ENCODE measurements at regions not wholly inside any gene's neighbourhood (a gene's known extent, or its start where the extent isn't known, plus 50 kb on each side); places are given as distances from the start of the nearest gene placed in this dataset.

DNA sequence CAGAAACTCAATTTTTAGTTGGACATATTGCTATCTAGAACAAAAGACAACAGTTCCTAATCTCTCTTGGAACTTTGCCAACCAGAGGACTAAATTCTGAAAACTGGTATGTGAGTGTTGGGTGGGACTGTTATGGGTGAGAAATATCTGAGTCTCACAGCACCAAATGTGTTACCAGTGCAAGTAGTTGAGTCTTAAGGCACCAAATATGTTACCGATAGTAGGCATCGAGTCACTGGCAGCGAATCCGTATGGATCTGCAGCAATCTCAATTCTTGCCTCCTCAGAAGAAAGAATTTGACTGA is 575.2 kb downstream of the DACH1 start:
- no peak for DNase-seq

DNA sequence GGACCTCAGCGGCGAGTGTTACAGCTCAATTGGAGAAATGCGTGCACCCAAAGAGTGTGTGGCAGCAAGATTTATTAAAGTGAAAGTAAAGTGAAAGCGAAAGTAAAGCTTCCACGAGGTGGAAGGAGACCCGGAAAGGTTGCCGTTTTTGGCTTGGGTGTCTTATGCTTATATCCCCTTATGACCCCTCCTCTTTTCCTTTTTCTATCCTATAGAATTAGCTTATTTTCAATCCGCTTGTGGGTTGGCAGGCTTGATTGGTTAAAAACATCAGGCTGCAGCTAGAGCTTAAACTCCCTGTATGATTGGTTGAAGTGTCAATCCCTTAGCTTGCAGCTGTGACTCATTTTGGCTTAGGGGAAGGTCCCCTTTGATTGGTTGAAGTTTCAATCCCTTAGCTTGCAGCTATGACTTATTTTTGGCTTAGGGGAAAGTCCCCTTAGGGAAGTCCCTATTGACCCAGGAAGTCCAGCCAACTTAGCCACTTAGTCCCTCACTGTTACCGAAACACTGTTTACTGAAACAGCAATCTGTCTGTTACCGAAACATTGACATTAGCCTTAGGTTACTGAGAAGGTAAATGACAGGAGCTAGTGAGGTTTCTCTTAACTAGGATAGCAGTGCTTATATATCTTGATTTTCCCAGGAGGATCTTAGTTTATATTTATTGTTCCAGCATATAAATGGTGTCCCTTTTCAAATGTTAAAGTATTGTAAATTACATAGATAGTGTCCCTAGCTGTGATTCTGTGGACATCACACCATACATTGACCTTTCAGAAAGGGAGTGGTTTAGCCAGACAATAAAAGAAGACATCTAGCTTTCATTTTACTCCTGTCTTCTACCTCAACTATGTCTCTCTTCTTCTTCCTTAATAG is 575.8 kb downstream of the DACH1 start:
- peak; percentile 91 for DNase-seq

DNA sequence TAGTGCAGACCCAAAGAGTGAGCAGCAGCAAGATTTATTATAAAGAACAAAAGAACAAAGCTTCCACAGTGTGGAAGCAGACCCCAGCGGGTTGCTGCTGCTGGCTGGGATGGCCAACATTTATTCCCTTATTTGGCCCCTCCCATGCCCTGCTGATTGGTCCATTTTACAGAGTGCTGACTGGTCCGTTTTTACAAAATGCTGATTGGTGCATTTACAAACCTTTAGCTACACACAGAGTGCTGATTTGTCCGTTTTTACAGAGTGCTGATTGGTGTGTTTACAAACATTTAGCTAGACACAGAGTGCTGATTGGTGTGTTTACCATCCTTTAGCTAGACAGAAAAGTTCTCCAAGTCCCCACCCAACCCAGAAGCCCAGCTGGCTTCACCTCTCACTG is 577.0 kb downstream of the DACH1 start:
- peak; percentile 10 for DNase-seq

- DNase-seq, result no peak
Observed at GRCh38 chr13:71285700-71286099, 581.3 kb downstream of the DACH1 start.

- no peak for DNase-seq
Observed at GRCh38 chr13:71278512-71278911, 588.5 kb downstream of the DACH1 start.

DNA sequence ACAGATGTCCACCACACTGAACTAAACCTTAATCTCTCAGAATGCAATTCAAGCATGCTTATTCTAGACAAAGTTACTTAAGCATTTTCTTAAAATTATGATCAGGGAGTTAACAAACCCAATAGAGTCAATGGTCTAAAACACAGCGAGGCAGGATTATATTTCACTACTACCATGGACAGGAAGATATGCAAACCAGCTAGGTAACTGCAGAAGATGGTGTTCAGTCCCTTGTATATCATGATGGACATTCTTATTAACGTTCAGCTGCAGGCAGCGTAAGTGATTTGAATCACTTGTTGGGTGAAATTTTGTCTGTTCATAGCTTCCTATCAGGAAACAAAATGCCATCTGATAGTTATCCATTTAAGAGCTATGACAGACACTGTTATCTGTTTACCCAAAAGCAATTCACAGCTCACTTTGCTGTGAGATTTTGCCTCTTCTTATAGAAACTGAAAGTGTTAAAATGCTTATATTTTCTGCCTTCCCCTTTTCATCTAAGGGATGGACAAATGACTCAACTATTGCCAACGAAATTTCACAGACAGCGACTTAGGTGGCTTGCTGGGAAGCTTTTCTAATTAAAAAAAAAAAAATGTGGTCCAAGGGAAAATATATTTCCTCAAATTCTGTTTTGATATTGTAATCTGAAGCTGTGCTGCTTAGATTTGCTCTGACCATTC is 591.9 kb downstream of the DACH1 start:
- no peak for DNase-seq

- DNase-seq, result no peak
Observed at GRCh38 chr13:71261256-71261655, 605.7 kb downstream of the DACH1 start.

- DNase-seq, result no peak
Observed at GRCh38 chr13:71260246-71260645, 606.8 kb downstream of the DACH1 start.

- no peak for DNase-seq
Observed at GRCh38 chr13:71255633-71256032, 611.4 kb downstream of the DACH1 start.

DNA sequence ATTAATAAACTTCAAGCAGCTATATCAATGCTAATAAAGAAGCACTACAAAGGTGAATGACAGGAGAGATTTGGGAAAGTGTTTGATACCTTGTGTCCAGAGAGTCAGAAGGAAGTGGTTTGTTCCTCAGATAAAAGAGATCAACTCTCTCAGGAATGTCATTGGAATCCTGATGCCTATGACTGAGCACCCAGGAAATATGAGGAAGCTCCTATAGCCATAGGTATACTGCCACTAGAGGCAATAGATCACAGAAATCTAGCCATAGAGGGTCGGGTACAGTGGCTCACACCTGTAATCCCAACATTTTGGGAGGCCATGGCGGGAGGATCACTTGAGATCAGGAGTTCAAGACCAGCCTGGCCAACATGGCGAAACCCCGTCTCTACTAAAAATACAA is 612.6 kb downstream of the DACH1 start:
- no peak for DNase-seq

DNA sequence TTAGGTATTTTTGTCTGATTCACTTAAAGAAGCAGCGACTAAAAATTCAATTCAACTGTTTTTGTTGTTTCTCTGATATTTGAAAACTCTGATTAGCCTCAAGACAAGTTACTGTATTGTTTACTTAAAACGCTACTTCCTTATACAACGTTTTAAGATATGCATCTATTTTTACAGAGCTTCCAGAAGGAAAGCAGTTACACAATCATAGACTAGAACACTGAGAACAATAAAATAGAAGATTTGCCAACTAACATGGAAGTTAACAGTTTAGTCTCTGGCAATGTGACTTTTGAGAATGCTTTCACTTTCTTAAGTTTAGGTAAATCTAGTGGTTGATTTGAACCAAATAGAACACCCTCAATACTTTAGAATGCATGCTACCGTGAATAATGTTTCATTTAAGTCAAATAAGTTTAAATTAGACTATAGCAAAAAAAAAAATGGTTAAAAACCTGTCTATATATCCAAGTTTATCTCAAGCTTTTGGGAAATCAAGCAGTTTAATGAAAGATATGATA is 614.8 kb downstream of the DACH1 start:
- no peak for DNase-seq

- DNase-seq, result no peak
Observed at GRCh38 chr13:71251292-71251951, 615.6 kb downstream of the DACH1 start.

GRCh38 chr13:71249011-71249410 is 618.0 kb downstream of the DACH1 start:
- DNase-seq, result no peak

- no peak for DNase-seq
Observed at GRCh38 chr13:71244161-71244560, 622.8 kb downstream of the DACH1 start.

DNA sequence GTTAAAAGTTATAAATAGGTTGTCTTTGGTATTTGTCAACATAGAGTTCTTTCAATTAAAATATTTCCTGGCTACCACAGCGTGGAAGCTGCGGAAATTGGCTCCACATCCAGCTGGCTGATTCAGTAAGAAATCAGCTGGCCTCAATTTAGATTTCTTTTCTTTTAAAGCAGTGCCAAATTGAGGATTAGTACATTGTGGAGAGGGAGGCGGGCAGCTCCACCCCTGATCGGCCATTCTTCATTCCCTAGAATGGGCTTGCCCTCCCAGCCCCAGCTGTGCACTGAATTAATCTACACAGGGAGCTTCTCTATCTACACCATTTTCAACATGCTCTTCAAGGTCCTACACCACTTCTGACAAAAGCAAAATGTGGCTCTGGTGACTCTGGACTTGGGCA is 624.8 kb downstream of the DACH1 start:
- DNase-seq, result no peak

DNA sequence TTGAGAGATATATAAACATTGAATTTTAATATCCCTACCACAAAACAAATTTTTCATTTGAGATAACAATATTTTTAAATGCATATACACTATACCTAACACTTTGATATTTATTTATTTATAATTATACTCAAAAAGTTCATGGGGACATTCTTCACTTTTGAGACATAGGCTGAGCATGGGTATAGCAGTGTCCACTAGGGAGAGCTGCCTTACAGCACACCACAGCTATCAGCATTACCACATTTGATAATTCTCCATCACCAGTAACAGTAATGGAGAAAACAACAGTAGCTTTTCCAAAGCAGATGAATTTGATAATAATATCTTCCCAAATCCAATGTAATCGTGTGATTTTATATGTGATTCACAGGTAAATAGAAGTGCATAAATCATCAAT is 626.1 kb downstream of the DACH1 start:
- no peak for DNase-seq

- DNase-seq, result no peak
Observed at GRCh38 chr13:71237332-71237731, 629.7 kb downstream of the DACH1 start.

- DNase-seq, result no peak
Observed at GRCh38 chr13:71219698-71220415, 647.1 kb downstream of the DACH1 start.

GRCh38 chr13:71218960-71219359 is 648.0 kb downstream of the DACH1 start:
- no peak for DNase-seq

- DNase-seq, result no peak
Observed at GRCh38 chr13:71217827-71218226, 649.2 kb downstream of the DACH1 start.

GRCh38 chr13:71214821-71215220 is 652.2 kb downstream of the DACH1 start:
- DNase-seq, result no peak

DNA sequence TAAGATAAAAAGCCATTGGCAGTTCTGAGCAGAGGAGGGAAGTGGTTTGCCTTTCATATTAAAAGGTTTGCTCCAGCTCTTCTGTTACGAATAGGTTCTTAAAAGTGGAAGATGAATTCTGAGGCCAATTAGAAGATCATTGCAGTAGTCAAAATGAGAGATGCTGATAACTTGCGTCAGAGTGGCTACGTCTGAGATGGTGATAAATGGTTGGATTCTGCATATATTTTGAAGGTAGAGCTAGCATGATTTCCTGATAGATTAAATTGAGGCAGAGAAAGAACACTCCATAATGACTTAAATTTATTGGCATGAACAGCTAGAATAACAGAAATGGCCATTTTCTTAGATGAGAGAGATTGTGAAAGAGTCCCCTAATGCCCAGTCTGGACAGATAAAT is 652.6 kb downstream of the DACH1 start:
- no peak for DNase-seq

DNA sequence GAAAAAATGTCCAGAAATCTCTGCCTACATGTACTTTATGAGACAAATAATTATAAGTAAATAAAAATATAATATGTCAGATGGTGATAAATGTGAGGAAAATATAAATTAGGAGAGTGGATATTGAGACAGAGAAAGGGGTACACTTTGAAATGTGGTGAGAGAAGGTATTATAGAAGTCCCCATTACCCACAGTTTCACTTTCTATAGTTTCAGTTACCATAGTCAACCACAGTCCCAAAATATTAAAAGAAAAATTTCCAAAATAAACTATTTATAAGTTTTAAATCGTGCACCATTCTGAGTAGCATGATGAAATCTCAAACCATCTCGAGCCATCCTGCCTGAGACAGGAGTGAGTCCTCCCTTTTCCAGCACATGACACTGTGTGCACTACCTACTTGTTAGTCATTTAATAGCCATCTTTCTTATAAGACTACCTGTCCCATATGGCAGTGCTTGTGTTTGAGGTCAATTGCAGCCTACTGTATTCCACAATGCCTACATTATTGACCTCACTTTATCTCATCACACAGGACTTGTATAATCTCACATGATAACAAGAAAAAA is 653.7 kb downstream of the DACH1 start:
- DNase-seq, result no peak
